ENCODE measurements at regions not wholly inside any gene's neighbourhood (a gene's known extent, or its start where the extent isn't known, plus 50 kb on each side); places are given as distances from the start of the nearest gene placed in this dataset.

GRCh38 chr13:44223770-44224444, 149.7 kb upstream of the SERP2 start:
- TF ChIP-seq, protein P1, sequence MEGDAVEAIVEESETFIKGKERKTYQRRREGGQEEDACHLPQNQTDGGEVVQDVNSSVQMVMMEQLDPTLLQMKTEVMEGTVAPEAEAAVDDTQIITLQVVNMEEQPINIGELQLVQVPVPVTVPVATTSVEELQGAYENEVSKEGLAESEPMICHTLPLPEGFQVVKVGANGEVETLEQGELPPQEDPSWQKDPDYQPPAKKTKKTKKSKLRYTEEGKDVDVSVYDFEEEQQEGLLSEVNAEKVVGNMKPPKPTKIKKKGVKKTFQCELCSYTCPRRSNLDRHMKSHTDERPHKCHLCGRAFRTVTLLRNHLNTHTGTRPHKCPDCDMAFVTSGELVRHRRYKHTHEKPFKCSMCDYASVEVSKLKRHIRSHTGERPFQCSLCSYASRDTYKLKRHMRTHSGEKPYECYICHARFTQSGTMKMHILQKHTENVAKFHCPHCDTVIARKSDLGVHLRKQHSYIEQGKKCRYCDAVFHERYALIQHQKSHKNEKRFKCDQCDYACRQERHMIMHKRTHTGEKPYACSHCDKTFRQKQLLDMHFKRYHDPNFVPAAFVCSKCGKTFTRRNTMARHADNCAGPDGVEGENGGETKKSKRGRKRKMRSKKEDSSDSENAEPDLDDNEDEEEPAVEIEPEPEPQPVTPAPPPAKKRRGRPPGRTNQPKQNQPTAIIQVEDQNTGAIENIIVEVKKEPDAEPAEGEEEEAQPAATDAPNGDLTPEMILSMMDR (IDR thresholded peaks at IDR 0.05; ENCODE audit: control extremely low read depth in 1 of 3, insufficient read depth in 1 of 3, low read depth in 1 of 3, low read length in 3 of 3) = no peak
- no peak for TF ChIP-seq CREB1 (IDR thresholded peaks at IDR 0.05)
- TF ChIP-seq RBBP5 (IDR thresholded peaks at IDR 0.05; ENCODE audit: borderline replicate concordance, low read depth, low read length) = no peak
- TF ChIP-seq RAD21 (IDR thresholded peaks at IDR 0.05 in 1 of 2, conservative IDR thresholded peaks at IDR 0.05 in 1 of 2; ENCODE audit: low read depth in 2 of 2, low read length in 2 of 2) = no peak
- no peak for TF ChIP-seq POLR2A (IDR thresholded peaks at IDR 0.05; ENCODE audit: control extremely low read depth in 1 of 2, low read depth in 2 of 2, low read length in 2 of 2)
- no peak for TF ChIP-seq ZNF274 (IDR thresholded peaks at IDR 0.05; ENCODE audit: borderline replicate concordance, extremely low read depth, low read length)
- TF ChIP-seq EZH2 (IDR thresholded peaks at IDR 0.05; ENCODE audit: low read depth, low read length, severe bottlenecking) = no peak
- no peak for TF ChIP-seq POLR2AphosphoS5 (IDR thresholded peaks at IDR 0.05; ENCODE audit: low read depth, low read length)
- no peak for TF ChIP-seq NRF1 (IDR thresholded peaks at IDR 0.05; ENCODE audit: low read depth, low read length)
- TF ChIP-seq GABPA (IDR thresholded peaks at IDR 0.05; ENCODE audit: borderline replicate concordance, insufficient read depth, low read length) = no peak
- TF ChIP-seq GTF2F1 (IDR thresholded peaks at IDR 0.05; ENCODE audit: borderline replicate concordance, low read depth, low read length) = no peak
- no peak for TF ChIP-seq TAF1 (IDR thresholded peaks at IDR 0.05; ENCODE audit: low read depth, low read length)
